ENCODE measurements at regions not wholly inside any gene's neighbourhood (a gene's known extent, or its start where the extent isn't known, plus 50 kb on each side); places are given as distances from the start of the nearest gene placed in this dataset.
A peak's percentile ranks its signal among the peaks of the same experiment; 100 is the strongest.

- no peak overlapping the region for H3K27ac ChIP-seq (ENCODE audit: low read depth in 1 of 2, low read length in 2 of 2)
- H3K4me1 ChIP-seq (ENCODE audit: control insufficient read depth in 1 of 2, insufficient read depth in 2 of 2, low read length in 2 of 2): no peaks in the 10 kb centered on the region
- no peak overlapping the region for H3K4me3 ChIP-seq (ENCODE audit: low read length in 2 of 2)
- intact Hi-C loops (cut with DNase I): no loop called here
- no peaks in the 10 kb centered on the region for H3K27me3 ChIP-seq (ENCODE audit: control insufficient read depth in 1 of 2, insufficient read depth in 2 of 2, low read length in 1 of 2)
- DNase-seq (no peak), ATAC-seq (ENCODE audit: low FRiP score) (no peak)
- H3K36me3 ChIP-seq (ENCODE audit: control insufficient read depth in 1 of 2, insufficient read depth in 2 of 2, low read length in 1 of 2): no peaks in the 10 kb centered on the region
- no peaks in the 10 kb centered on the region for H3K9me3 ChIP-seq (ENCODE audit: control insufficient read depth, low read length)
Observed at GRCh38 chr2:147096671-147097070, 748.2 kb upstream of the ACVR2A start.

GRCh38 chr2:147095376-147095775 is 749.5 kb upstream of the ACVR2A start:
- Histone ChIP-seq H3K36me3 (ENCODE audit: control insufficient read depth in 1 of 2, insufficient read depth in 2 of 2, low read length in 1 of 2) (no peaks in the 10 kb centered on the region), H3K4me3 (ENCODE audit: low read length in 2 of 2) (no peak overlapping the region), H3K9me3 (ENCODE audit: control insufficient read depth, low read length) (no peaks in the 10 kb centered on the region), H3K4me1 (ENCODE audit: control insufficient read depth in 1 of 2, insufficient read depth in 2 of 2, low read length in 2 of 2) (no peaks in the 10 kb centered on the region), H3K27me3 (ENCODE audit: control insufficient read depth in 1 of 2, insufficient read depth in 2 of 2, low read length in 1 of 2) (no peaks in the 10 kb centered on the region), H3K27ac (ENCODE audit: low read depth in 1 of 2, low read length in 2 of 2) (no peak overlapping the region)
- 81 to 86% methylated on average over 2 of the region's 2 CpGs for WGBS, 2 donors
- DNase-seq (no peak), ATAC-seq (ENCODE audit: low FRiP score) (no peak)
- intact Hi-C loops (cut with DNase I): no loop called here

GRCh38 chr2:147094077-147094476 is 750.8 kb upstream of the ACVR2A start:
- no peak for DNase-seq
- Histone ChIP-seq H3K9me3 (ENCODE audit: control insufficient read depth, low read length) (no peaks in the 10 kb centered on the region), H3K27me3 (ENCODE audit: control insufficient read depth in 1 of 2, insufficient read depth in 2 of 2, low read length in 1 of 2) (no peaks in the 10 kb centered on the region), H3K27ac (ENCODE audit: low read depth in 1 of 2, low read length in 2 of 2) (no peak overlapping the region), H3K36me3 (ENCODE audit: control insufficient read depth in 1 of 2, insufficient read depth in 2 of 2, low read length in 1 of 2) (no peaks in the 10 kb centered on the region), H3K4me1 (ENCODE audit: control insufficient read depth in 1 of 2, insufficient read depth in 2 of 2, low read length in 2 of 2) (no peaks in the 10 kb centered on the region), H3K4me3 (ENCODE audit: low read length in 2 of 2) (no peak overlapping the region)
- intact Hi-C loops (cut with DNase I): no loop called here
- ATAC-seq (ENCODE audit: low FRiP score): no peak
- 25 to 36% methylated on average over 4 of the region's 4 CpGs for WGBS, 2 donors

GRCh38 chr2:147092266-147092665 is 752.6 kb upstream of the ACVR2A start:
- 69 to 77% methylated on average over 4 of the region's 4 CpGs for WGBS, 2 donors
- ATAC-seq (ENCODE audit: low FRiP score): no peak
- Histone ChIP-seq H3K36me3 (ENCODE audit: control insufficient read depth in 1 of 2, insufficient read depth in 2 of 2, low read length in 1 of 2) (no peaks in the 10 kb centered on the region), H3K27ac (ENCODE audit: low read depth in 1 of 2, low read length in 2 of 2) (no peak overlapping the region), H3K27me3 (ENCODE audit: control insufficient read depth in 1 of 2, insufficient read depth in 2 of 2, low read length in 1 of 2) (no peaks in the 10 kb centered on the region), H3K4me1 (ENCODE audit: control insufficient read depth in 1 of 2, insufficient read depth in 2 of 2, low read length in 2 of 2) (no peaks in the 10 kb centered on the region), H3K9me3 (ENCODE audit: control insufficient read depth, low read length) (no peaks in the 10 kb centered on the region), H3K4me3 (ENCODE audit: low read length in 2 of 2) (no peak overlapping the region)
- intact Hi-C loops (cut with DNase I): no loop called here
- DNase-seq: no peak

GRCh38 chr2:147091448-147091847 is 753.4 kb upstream of the ACVR2A start:
- DNase-seq (no peak), ATAC-seq (ENCODE audit: low FRiP score) (no peak)
- no peaks in the 10 kb centered on the region for H3K4me1 ChIP-seq (ENCODE audit: control insufficient read depth in 1 of 2, insufficient read depth in 2 of 2, low read length in 2 of 2)
- WGBS, 2 donors: 0% methylated on average over 1 of the region's 1 CpG
- H3K36me3 ChIP-seq (ENCODE audit: control insufficient read depth in 1 of 2, insufficient read depth in 2 of 2, low read length in 1 of 2): no peaks in the 10 kb centered on the region
- no peaks in the 10 kb centered on the region for H3K27me3 ChIP-seq (ENCODE audit: control insufficient read depth in 1 of 2, insufficient read depth in 2 of 2, low read length in 1 of 2)
- no peak overlapping the region for H3K4me3 ChIP-seq (ENCODE audit: low read length in 2 of 2)
- H3K27ac ChIP-seq (ENCODE audit: low read depth in 1 of 2, low read length in 2 of 2): no peak overlapping the region
- intact Hi-C loops (cut with DNase I): no loop called here
- no peaks in the 10 kb centered on the region for H3K9me3 ChIP-seq (ENCODE audit: control insufficient read depth, low read length)

GRCh38 chr2:147088871-147089270 is 756.0 kb upstream of the ACVR2A start:
- Histone ChIP-seq H3K27me3 (ENCODE audit: control insufficient read depth in 1 of 2, insufficient read depth in 2 of 2, low read length in 1 of 2) (no peaks in the 10 kb centered on the region), H3K27ac (ENCODE audit: low read depth in 1 of 2, low read length in 2 of 2) (no peak overlapping the region), H3K4me1 (ENCODE audit: control insufficient read depth in 1 of 2, insufficient read depth in 2 of 2, low read length in 2 of 2) (no peaks in the 10 kb centered on the region), H3K9me3 (ENCODE audit: control insufficient read depth, low read length) (no peaks in the 10 kb centered on the region), H3K36me3 (ENCODE audit: control insufficient read depth in 1 of 2, insufficient read depth in 2 of 2, low read length in 1 of 2) (no peaks in the 10 kb centered on the region), H3K4me3 (ENCODE audit: low read length in 2 of 2) (no peak overlapping the region)
- DNase-seq (no peak), ATAC-seq (ENCODE audit: low FRiP score) (no peak)
- 83 to 84% methylated on average over 2 of the region's 2 CpGs for WGBS, 2 donors
- intact Hi-C loops (cut with DNase I): no loop called here

- no peaks in the 10 kb centered on the region for H3K36me3 ChIP-seq (ENCODE audit: control insufficient read depth in 1 of 2, insufficient read depth in 2 of 2, low read length in 1 of 2)
- no peak overlapping the region for H3K27ac ChIP-seq (ENCODE audit: low read depth in 1 of 2, low read length in 2 of 2)
- no peak for ATAC-seq (ENCODE audit: low FRiP score)
- no peak for DNase-seq
- 81 to 84% methylated on average over 2 of the region's 2 CpGs for WGBS, 2 donors
- no peak overlapping the region for H3K4me3 ChIP-seq (ENCODE audit: low read length in 2 of 2)
- no peaks in the 10 kb centered on the region for H3K4me1 ChIP-seq (ENCODE audit: control insufficient read depth in 1 of 2, insufficient read depth in 2 of 2, low read length in 2 of 2)
- intact Hi-C loops (cut with DNase I): no loop called here
- H3K27me3 ChIP-seq (ENCODE audit: control insufficient read depth in 1 of 2, insufficient read depth in 2 of 2, low read length in 1 of 2): no peaks in the 10 kb centered on the region
- H3K9me3 ChIP-seq (ENCODE audit: control insufficient read depth, low read length): no peaks in the 10 kb centered on the region
Observed at GRCh38 chr2:147086715-147087114, 758.1 kb upstream of the ACVR2A start.

GRCh38 chr2:147083664-147084063 is 761.2 kb upstream of the ACVR2A start:
- DNase-seq (no peak), ATAC-seq (ENCODE audit: low FRiP score) (no peak)
- no peaks in the 10 kb centered on the region for H3K9me3 ChIP-seq (ENCODE audit: control insufficient read depth, low read length)
- H3K4me3 ChIP-seq (ENCODE audit: low read length in 2 of 2): no peak overlapping the region
- no peaks in the 10 kb centered on the region for H3K27me3 ChIP-seq (ENCODE audit: control insufficient read depth in 1 of 2, insufficient read depth in 2 of 2, low read length in 1 of 2)
- no peaks in the 10 kb centered on the region for H3K4me1 ChIP-seq (ENCODE audit: control insufficient read depth in 1 of 2, insufficient read depth in 2 of 2, low read length in 2 of 2)
- WGBS, 2 donors: 53 to 64% methylated on average over 4 of the region's 4 CpGs
- H3K36me3 ChIP-seq (ENCODE audit: control insufficient read depth in 1 of 2, insufficient read depth in 2 of 2, low read length in 1 of 2): no peaks in the 10 kb centered on the region
- intact Hi-C loops (cut with DNase I): no loop called here
- H3K27ac ChIP-seq (ENCODE audit: low read depth in 1 of 2, low read length in 2 of 2): no peak overlapping the region

GRCh38 chr2:147082850-147083522 is 761.8 kb upstream of the ACVR2A start:
- no peak for DNase-seq
- Histone ChIP-seq H3K4me1 (ENCODE audit: control insufficient read depth in 1 of 2, insufficient read depth in 2 of 2, low read length in 2 of 2) (no peaks in the 10 kb centered on the region), H3K4me3 (ENCODE audit: low read length in 2 of 2) (no peak overlapping the region), H3K27me3 (ENCODE audit: control insufficient read depth in 1 of 2, insufficient read depth in 2 of 2, low read length in 1 of 2) (no peaks in the 10 kb centered on the region), H3K36me3 (ENCODE audit: control insufficient read depth in 1 of 2, insufficient read depth in 2 of 2, low read length in 1 of 2) (no peaks in the 10 kb centered on the region), H3K27ac (ENCODE audit: low read depth in 1 of 2, low read length in 2 of 2) (no peak overlapping the region), H3K9me3 (ENCODE audit: control insufficient read depth, low read length) (no peaks in the 10 kb centered on the region)
- ATAC-seq (ENCODE audit: low FRiP score): peak; percentile 73
- intact Hi-C loops (cut with DNase I): no loop called here
- 57% methylated on average over 3 of the region's 3 CpGs for WGBS, 2 donors
